ENCODE measurements at regions not wholly inside any gene's neighbourhood (a gene's known extent, or its start where the extent isn't known, plus 50 kb on each side); places are given as distances from the start of the nearest gene placed in this dataset.

- DNase-seq (ENCODE audit: low spot score), result no peak
Measured at GRCh38 chr5:161134083-161134482, 282.1 kb upstream of the ATP10B start.

GRCh38 chr5:161115941-161116340, 263.9 kb upstream of the ATP10B start:
- no peak for DNase-seq (ENCODE audit: low spot score)

GRCh38 chr5:161112371-161112770, 260.4 kb upstream of the ATP10B start:
- no peak for DNase-seq (ENCODE audit: low spot score)

GRCh38 chr5:161105525-161105924, 253.5 kb upstream of the ATP10B start:
- DNase-seq (ENCODE audit: low spot score), result peak; percentile 11

- DNase-seq (ENCODE audit: low spot score), result no peak
Measured at GRCh38 chr5:161098516-161098915, 246.5 kb upstream of the ATP10B start.

- no peak for DNase-seq (ENCODE audit: low spot score)
Measured at GRCh38 chr5:161096581-161096980, 244.6 kb upstream of the ATP10B start.

GRCh38 chr5:161095953-161096352, 243.9 kb upstream of the ATP10B start:
- no peak for DNase-seq (ENCODE audit: low spot score)

- DNase-seq (ENCODE audit: low spot score), result no peak
Measured at GRCh38 chr5:161094411-161094810, 242.4 kb upstream of the ATP10B start.

- DNase-seq (ENCODE audit: low spot score), result no peak
Measured at GRCh38 chr5:161093100-161093499, 241.1 kb upstream of the ATP10B start.

- no peak for DNase-seq (ENCODE audit: low spot score)
Measured at GRCh38 chr5:161089569-161089968, 237.6 kb upstream of the ATP10B start.

- no peak for DNase-seq (ENCODE audit: low spot score)
Measured at GRCh38 chr5:161086461-161086860, 234.4 kb upstream of the ATP10B start.

- DNase-seq (ENCODE audit: low spot score), result no peak
Measured at GRCh38 chr5:161085056-161085455, 233.0 kb upstream of the ATP10B start.

- DNase-seq (ENCODE audit: low spot score), result no peak
Measured at GRCh38 chr5:161084115-161084514, 232.1 kb upstream of the ATP10B start.

GRCh38 chr5:161078793-161079192, 226.8 kb upstream of the ATP10B start:
- DNase-seq (ENCODE audit: low spot score), result no peak

GRCh38 chr5:161077936-161078545, 226.0 kb upstream of the ATP10B start:
- DNase-seq (ENCODE audit: low spot score), result no peak

- DNase-seq (ENCODE audit: low spot score), result no peak
Measured at GRCh38 chr5:161077496-161077895, 225.5 kb upstream of the ATP10B start.

- DNase-seq (ENCODE audit: low spot score), result no peak
Measured at GRCh38 chr5:161064781-161065180, 212.8 kb upstream of the ATP10B start.

- no peak for DNase-seq (ENCODE audit: low spot score)
Measured at GRCh38 chr5:161064297-161064696, 212.3 kb upstream of the ATP10B start.

GRCh38 chr5:161058781-161059180, 206.8 kb upstream of the ATP10B start:
- no peak for DNase-seq (ENCODE audit: low spot score)

GRCh38 chr5:161051920-161052500, 200.0 kb upstream of the ATP10B start:
- DNase-seq (ENCODE audit: low spot score), result no peak

- DNase-seq (ENCODE audit: low spot score), result no peak
Measured at GRCh38 chr5:161047024-161047423, 195.0 kb upstream of the ATP10B start.

GRCh38 chr5:161042862-161043261, 190.9 kb upstream of the ATP10B start:
- DNase-seq (ENCODE audit: low spot score), result no peak

GRCh38 chr5:161042443-161042842, 190.4 kb upstream of the ATP10B start:
- peak; percentile 13 for DNase-seq (ENCODE audit: low spot score)

- no peak for DNase-seq (ENCODE audit: low spot score)
Measured at GRCh38 chr5:161040818-161041217, 188.8 kb upstream of the ATP10B start.

Measured in mucosa of gallbladder (tissue), 1 donor.